Esophagus (tissue), 2 donors: ENCODE measurements at regions not wholly inside any gene's neighbourhood (a gene's known extent, or its start where the extent isn't known, plus 50 kb on each side); places are given as distances from the start of the nearest gene placed in this dataset.

Experiments used
- H3K27ac ChIP-seq, 2 donors: one replicate each; pipeline ENCODE4 v1.5.1; 2013; ENCODE audit warnings: low read depth in 2 of 2, mild to moderate bottlenecking in 2 of 2, inconsistent platforms in 1 of 2, low read length in 1 of 2, moderate library complexity in 1 of 2
- H3K27me3 ChIP-seq, 2 donors: one replicate each; pipeline ENCODE4 v1.6.1; 2013; ENCODE audit warnings: low read length in 2 of 2, control low read depth in 1 of 2, mild to moderate bottlenecking in 1 of 2; ENCODE audit not compliant: insufficient read depth in 2 of 2, control insufficient read depth in 1 of 2
- H3K36me3 ChIP-seq, 2 donors: one replicate each; pipeline ENCODE4 v1.6.1; 2013; ENCODE audit warnings: low read length in 1 of 2; ENCODE audit not compliant: control insufficient read depth in 2 of 2, insufficient read depth in 2 of 2
- H3K4me1 ChIP-seq, 2 donors: one replicate each; pipeline ENCODE4 v1.6.1; 2013; ENCODE audit warnings: low read length in 1 of 2; ENCODE audit not compliant: control insufficient read depth in 2 of 2, insufficient read depth in 2 of 2
- H3K4me3 ChIP-seq, 2 donors: one replicate each; pipeline ENCODE4 v1.5.1; 2013; ENCODE audit warnings: low read length in 2 of 2, mild to moderate bottlenecking in 2 of 2, low read depth in 1 of 2, moderate library complexity in 1 of 2
- H3K9me3 ChIP-seq, 2 donors: one replicate each; pipeline ENCODE4 v1.6.1; 2013; ENCODE audit warnings: mild to moderate bottlenecking in 2 of 2, low read depth in 1 of 2, low read length in 1 of 2, moderate library complexity in 1 of 2; ENCODE audit not compliant: control insufficient read depth in 2 of 2, insufficient read depth in 1 of 2
- WGBS, 2 donors: extraction: QIAGEN DNeasy Blood & Tissue Kit; methylation state at CpG; one replicate each; pipeline ENCODE4 v1.1.7; 2013; 5-methylcytosine and 5-hydroxymethylcytosine counted together
- donor health status: healthy with polysubstance abuse.
- donor health status: Bipolar disorder and iron deficiency.

DNA sequence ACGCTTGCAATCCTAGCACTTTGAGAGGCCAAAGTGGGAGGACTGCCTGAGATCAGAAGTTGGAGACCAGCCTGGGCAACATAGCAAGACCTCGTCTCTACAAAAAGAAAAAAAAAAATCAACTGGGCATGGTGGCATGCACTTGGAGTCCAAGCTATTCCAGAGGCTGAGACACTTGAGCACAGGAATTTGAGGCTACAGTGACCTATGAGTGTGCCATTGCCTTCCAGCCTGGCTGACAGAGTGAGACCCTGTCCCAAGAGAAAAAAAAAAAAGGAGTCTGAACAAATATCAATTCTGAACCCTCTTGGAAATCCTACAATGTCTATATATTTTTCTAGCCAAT, 126.8 kb upstream of the NRP1 start:
- 69 to 79% methylated on average over 2 of the region's 2 CpGs for WGBS, 2 donors
- Histone ChIP-seq H3K27me3 (no peaks in the 10 kb centered on the region), H3K9me3 (no peaks in the 10 kb centered on the region), H3K27ac (no peak overlapping the region), H3K4me3 (no peak overlapping the region), H3K4me1 (no peaks in the 10 kb centered on the region), H3K36me3 (no peaks in the 10 kb centered on the region)

DNA sequence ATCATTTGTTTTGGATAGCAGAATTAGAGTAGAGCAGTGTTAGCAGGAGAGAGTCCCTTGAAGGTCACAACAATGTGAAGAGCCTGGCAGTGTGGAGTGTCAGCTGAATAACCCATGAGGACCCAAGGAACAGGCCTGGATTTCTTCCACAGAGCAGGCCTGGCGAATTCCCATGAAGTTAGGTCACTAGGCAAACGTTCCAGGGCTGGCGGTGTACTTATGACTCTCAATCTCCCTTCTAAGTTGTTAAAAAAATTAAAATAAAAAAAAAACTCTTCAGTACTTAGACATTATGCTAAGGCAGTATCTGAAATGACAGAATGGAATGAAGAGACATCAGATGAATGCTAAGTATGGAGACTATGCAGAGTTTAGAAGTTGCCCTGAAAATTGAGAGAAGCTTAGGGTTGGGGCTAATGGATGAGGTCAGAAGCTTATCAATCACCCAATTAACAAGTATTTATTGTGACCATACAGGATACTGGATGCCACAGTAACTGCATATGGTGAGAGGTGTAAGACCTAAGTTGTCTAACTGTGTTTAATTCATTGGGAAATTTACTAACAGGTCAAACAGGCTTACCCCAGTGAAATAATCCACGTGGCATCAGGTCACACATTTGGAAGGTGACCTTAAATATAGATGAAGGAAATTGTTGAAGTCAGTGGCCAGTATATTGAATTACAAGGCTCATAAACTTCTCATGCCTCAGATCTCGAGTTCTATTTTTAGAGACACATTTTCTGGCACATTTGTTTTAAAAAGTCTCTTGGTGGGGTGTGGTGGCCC, 126.2 kb upstream of the NRP1 start:
- no peak overlapping the region for H3K27ac ChIP-seq

DNA sequence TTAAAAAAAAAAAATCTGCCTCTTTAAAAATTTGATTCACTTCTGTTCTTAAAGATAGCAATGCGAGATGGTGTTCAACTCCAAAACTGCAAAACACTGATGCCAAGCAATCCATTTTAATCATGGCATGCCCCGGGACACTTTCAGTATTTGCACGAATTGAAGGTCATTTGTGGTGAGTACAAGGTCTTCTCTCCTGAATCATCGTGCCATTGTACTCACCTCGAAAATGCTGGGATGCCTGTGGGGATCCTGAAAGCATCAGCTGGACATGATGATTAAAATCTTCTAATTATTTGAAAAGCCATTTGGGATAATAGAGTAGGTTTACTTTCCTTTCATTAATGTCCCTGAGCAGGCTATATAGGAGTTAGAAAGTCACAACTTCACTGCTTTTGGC, 125.1 kb upstream of the NRP1 start:
- H3K36me3 ChIP-seq: no peaks in the 10 kb centered on the region
- H3K9me3 ChIP-seq: no peaks in the 10 kb centered on the region
- no peaks in the 10 kb centered on the region for H3K4me1 ChIP-seq
- H3K27me3 ChIP-seq: no peaks in the 10 kb centered on the region
- H3K4me3 ChIP-seq: no peak overlapping the region
- WGBS, 2 donors: 65 to 70% methylated on average over 5 of the region's 5 CpGs
- H3K27ac ChIP-seq: no peak overlapping the region

More for the DNA sequence above, 126.2 kb upstream of the NRP1 start:
- H3K27me3 ChIP-seq: no peaks in the 10 kb centered on the region
- H3K36me3 ChIP-seq: no peaks in the 10 kb centered on the region
- H3K9me3 ChIP-seq: no peaks in the 10 kb centered on the region
- WGBS, 2 donors: 53 to 57% methylated on average over 5 of the region's 5 CpGs
- no peaks in the 10 kb centered on the region for H3K4me1 ChIP-seq
- H3K4me3 ChIP-seq: no peak overlapping the region

DNA sequence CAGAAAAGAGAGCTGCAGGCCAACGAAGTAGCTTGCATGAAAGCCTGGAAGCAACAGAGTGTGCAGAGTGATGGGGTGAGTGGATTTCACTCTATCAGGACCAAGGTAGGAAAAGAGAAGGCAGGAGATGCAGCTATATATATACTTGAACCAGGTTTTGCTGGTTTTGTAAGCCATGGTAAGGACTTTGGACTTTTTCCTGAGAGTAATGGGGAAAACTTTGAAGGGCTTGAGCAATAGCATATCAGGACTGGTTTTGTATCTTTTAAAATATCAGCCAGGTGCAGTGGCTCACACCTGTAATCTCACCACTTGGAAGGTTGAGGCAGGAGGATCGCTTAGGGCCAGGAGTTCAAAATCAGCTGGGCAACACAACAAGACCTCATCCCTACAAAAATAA, 120.6 kb upstream of the NRP1 start:
- Histone ChIP-seq H3K9me3 (no peaks in the 10 kb centered on the region), H3K4me1 (no peaks in the 10 kb centered on the region), H3K4me3 (no peak overlapping the region), H3K27me3 (peaks cover 0 to 3% of the 10 kb centered on the region in 2 donors), H3K27ac (no peak overlapping the region), H3K36me3 (no peaks in the 10 kb centered on the region)
- 56 to 80% methylated on average over 2 of the region's 2 CpGs for WGBS, 2 donors

- no peaks in the 10 kb centered on the region for H3K4me1 ChIP-seq
- 90 to 92% methylated on average over 2 of the region's 2 CpGs for WGBS, 2 donors
- no peaks in the 10 kb centered on the region for H3K9me3 ChIP-seq
- no peaks in the 10 kb centered on the region for H3K36me3 ChIP-seq
- no peak overlapping the region for H3K27ac ChIP-seq
- H3K27me3 ChIP-seq: peaks cover 0 to 3% of the 10 kb centered on the region in 2 donors
- H3K4me3 ChIP-seq: no peak overlapping the region
These were observed 120.1 kb upstream of the NRP1 start for GRCh38 chr10:33454554-33454953.

DNA sequence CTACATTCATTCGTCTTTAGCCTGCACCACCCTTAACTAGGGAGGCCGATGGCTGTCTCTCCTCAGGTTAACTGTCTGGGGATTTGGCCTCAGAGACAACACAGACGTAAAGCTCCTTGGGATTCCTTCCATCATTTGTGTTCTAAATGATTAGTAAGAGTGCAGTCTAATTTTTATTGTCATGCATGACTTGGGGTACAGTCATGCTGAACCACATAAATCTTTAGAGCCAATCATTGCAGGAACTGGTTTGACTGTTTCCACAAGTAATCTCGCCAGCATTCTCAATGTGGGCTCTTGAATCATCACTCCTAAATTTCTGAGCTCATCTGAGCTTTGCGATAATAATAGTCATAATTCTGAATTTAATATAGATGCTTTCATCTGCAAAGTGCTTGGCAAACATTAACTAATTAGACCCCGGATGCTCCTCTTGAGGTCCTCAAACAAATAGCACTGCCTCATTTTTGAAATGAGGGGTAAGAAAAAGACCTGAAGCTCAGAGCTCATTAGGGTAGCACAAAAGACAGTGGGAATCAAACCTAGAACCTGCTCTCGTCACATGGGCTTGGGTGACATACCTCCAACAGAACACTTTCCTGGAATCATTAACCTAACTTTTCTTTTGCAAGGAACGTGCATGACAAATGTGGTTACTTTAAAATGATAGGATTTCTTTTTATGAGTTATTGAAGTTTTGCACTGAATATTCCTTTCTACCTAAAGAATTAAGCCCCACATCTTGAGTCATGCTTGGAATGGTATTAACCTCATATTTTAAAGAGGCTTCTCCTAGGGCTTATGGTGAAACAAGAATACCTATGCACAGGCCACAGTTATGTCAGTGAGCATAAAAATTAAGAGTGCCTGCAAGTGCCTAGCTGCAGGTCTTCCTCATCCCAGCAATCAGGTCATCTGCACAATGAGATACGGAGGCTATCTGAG, 118.9 kb upstream of the NRP1 start:
- H3K27me3 ChIP-seq: peaks cover 0 to 3% of the 10 kb centered on the region in 2 donors
- 59 to 67% methylated on average over 9 of the region's 9 CpGs for WGBS, 2 donors
- H3K4me1 ChIP-seq: no peaks in the 10 kb centered on the region
- no peaks in the 10 kb centered on the region for H3K36me3 ChIP-seq
- no peak overlapping the region for H3K27ac ChIP-seq
- H3K4me3 ChIP-seq: no peak overlapping the region
- no peaks in the 10 kb centered on the region for H3K9me3 ChIP-seq

DNA sequence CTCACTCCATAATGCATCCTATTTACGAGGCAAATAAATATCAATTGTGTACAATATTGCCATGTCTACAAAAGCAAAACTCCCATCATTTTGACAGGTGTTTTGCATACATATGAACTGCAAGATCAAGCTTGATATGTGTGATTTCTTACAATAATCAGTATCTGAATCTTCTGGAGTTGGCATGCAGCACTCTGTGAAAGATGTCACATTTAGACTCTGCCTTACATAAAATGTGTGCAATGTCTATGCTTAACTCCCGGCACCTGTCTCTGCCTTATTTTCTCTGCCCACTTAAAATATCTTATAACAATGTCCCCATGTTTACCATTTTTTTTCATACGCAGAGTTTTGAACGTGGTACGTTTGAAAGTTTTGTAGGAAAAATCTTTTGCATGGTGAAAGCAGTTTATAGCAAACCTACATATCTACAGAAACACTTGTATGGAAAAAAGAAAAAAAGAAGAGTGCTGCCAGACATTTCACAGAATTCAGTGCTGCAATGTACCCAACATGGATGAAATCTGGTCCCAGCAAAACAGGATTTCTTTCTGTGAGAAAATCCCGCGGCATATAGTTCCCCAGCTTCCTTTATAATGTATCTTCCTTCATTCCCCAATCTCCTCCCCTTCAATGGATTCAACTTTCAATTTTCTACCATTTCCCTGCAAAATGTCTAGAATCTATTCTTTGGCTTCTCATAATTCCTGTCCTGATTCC, 114.1 kb upstream of the NRP1 start:
- H3K4me1 ChIP-seq: no peaks in the 10 kb centered on the region
- H3K36me3 ChIP-seq: no peaks in the 10 kb centered on the region
- H3K27ac ChIP-seq: no peak overlapping the region
- WGBS, 2 donors: 93 to 95% methylated on average over 7 of the region's 7 CpGs
- H3K4me3 ChIP-seq: no peak overlapping the region
- peaks cover 0 to 3% of the 10 kb centered on the region in 2 donors for H3K27me3 ChIP-seq
- H3K9me3 ChIP-seq: no peaks in the 10 kb centered on the region

- H3K27ac ChIP-seq: no peak overlapping the region
- H3K4me1 ChIP-seq: no peaks in the 10 kb centered on the region
- H3K36me3 ChIP-seq: no peaks in the 10 kb centered on the region
- no peaks in the 10 kb centered on the region for H3K9me3 ChIP-seq
- 41 to 58% methylated on average over 5 of the region's 5 CpGs for WGBS, 2 donors
- no peaks in the 10 kb centered on the region for H3K27me3 ChIP-seq
- no peak overlapping the region for H3K4me3 ChIP-seq
These were observed 107.1 kb upstream of the NRP1 start for GRCh38 chr10:33441561-33441960.

GRCh38 chr10:33434933-33435332, 100.5 kb upstream of the NRP1 start:
- no peaks in the 10 kb centered on the region for H3K36me3 ChIP-seq
- H3K27ac ChIP-seq: no peak overlapping the region
- H3K27me3 ChIP-seq: no peaks in the 10 kb centered on the region
- no peaks in the 10 kb centered on the region for H3K9me3 ChIP-seq
- H3K4me3 ChIP-seq: no peak overlapping the region
- no peaks in the 10 kb centered on the region for H3K4me1 ChIP-seq
- 79 to 83% methylated on average over 4 of the region's 4 CpGs for WGBS, 2 donors
